GM12872 (cell line): ENCODE measurements at regions not wholly inside any gene's neighbourhood (a gene's known extent, or its start where the extent isn't known, plus 50 kb on each side); places are given as distances from the start of the nearest gene placed in this dataset.

Experiments used
- TF ChIP-seq, protein P1 (sequence below): IDR thresholded peaks from 3 replicates; pipeline ENCODE4 v1.5.1; 2011; ENCODE audit warnings: low read depth, mild to moderate bottlenecking, low read length, moderate library complexity; ENCODE audit not compliant: insufficient read depth

DNA sequence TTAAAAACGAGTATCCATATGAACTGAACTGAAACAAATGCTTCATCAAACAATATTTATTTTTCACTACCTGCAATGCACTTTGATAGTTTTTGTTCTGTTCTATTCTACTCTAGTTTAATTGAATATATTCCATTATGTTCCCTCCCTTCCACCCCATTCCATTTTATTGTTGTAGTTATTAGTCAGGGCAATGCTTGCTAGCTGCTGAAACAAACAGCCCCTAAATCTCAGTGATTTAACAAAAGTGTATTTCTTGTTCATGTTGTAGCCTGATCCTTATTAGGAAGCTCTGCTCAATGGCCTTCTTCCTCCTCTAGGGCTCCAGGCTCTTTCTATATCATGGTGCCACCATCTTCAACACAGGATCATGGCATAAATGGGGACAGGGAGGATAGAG lies 122.3 kb upstream of the RAI2 start:
- TF ChIP-seq, protein P1, sequence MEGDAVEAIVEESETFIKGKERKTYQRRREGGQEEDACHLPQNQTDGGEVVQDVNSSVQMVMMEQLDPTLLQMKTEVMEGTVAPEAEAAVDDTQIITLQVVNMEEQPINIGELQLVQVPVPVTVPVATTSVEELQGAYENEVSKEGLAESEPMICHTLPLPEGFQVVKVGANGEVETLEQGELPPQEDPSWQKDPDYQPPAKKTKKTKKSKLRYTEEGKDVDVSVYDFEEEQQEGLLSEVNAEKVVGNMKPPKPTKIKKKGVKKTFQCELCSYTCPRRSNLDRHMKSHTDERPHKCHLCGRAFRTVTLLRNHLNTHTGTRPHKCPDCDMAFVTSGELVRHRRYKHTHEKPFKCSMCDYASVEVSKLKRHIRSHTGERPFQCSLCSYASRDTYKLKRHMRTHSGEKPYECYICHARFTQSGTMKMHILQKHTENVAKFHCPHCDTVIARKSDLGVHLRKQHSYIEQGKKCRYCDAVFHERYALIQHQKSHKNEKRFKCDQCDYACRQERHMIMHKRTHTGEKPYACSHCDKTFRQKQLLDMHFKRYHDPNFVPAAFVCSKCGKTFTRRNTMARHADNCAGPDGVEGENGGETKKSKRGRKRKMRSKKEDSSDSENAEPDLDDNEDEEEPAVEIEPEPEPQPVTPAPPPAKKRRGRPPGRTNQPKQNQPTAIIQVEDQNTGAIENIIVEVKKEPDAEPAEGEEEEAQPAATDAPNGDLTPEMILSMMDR, result no peak

- TF ChIP-seq, protein P1, result no peak
These were observed 116.6 kb upstream of the RAI2 start for GRCh38 chrX:17977696-17978095.

- TF ChIP-seq, protein P1, result no peak
These were observed 115.9 kb upstream of the RAI2 start for GRCh38 chrX:17976955-17977354.

DNA sequence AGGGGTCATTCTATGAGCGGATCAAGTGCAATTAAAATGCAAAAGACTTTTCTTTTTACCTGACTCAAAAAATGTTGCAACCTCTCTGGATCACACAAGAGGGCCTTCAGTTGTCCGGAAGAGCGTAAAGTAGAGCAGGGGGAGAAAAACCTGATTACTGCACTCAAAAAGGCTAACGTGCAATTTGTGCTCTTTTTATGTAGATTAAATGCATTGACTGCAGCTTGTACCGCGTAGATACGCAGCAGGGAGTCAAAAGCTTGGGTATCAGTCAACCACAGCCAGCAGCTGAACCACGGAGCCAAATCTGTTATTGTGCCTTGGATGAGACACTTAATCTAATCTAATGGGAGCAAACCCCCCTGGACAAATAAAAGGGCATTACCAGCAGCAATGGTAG lies 107.3 kb upstream of the RAI2 start:
- TF ChIP-seq, protein P1, result no peak

DNA sequence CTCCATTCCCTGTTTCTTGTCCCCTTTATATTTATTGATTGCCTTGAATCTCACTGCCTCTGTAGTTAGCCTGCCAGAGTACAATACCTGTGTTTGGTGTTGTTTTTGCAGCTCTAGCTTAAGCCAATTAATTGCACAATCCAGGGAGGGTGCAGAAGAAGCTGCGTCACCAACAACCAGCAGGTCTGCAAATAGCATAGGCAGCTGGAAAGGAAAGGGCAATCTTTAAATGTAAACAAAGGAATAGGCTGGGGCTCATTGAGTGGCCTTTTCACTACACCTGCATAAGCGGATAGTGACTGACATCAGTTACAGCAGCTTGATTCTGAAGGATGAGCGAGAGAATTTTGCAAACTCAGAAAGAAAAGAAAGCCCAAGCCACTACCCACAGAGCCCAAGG lies 106.8 kb upstream of the RAI2 start:
- TF ChIP-seq, protein P1, result no peak

- TF ChIP-seq, protein P1, result no peak
These were observed 103.8 kb upstream of the RAI2 start for GRCh38 chrX:17964871-17965270.

DNA sequence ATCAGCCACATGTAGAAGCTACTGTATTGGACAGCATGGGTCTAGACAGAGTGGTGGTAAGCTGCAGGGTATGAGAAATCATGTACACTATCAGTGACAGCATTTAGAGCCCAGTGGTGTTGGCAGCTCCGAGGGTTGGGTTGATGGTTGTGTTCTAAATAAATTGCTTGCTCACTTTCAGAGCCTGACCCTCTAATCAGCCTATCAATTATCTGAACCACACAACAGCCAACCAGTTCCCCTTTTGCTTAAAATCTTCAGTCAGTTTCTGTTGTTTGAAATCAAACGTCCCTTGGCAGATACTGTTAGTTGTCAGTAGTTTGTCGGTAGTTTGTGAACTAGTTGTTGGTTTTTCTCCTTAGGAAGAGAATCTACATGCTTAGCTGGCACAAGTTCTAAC lies 99.8 kb upstream of the RAI2 start:
- TF ChIP-seq, protein P1, result no peak
